Transverse colon (tissue), 4 donors: ENCODE measurements at regions not wholly inside any gene's neighbourhood (a gene's known extent, or its start where the extent isn't known, plus 50 kb on each side); places are given as distances from the start of the nearest gene placed in this dataset.

Experiments
- DNase-seq: peaks from one replicate; pipeline ENCODE4 v3.0.0-alpha.2; 2019
- H3K27ac ChIP-seq, 4 donors: fragments of 200-600 bp; sonication (generic); 2 replicates each; pipeline ENCODE4 v1.5.1; 2016 to 2018; ENCODE audit warnings: inconsistent platforms in 4 of 4
- H3K27me3 ChIP-seq: fragments of 200-600 bp; sonication (generic); 2 replicates; pipeline ENCODE4 v1.5.1; 2017; ENCODE audit warnings: inconsistent platforms
- H3K36me3 ChIP-seq, 4 donors: fragments of 200-600 bp; sonication (generic); 2 replicates each; pipeline ENCODE4 v1.5.1; 2017 to 2019; ENCODE audit warnings: inconsistent platforms in 4 of 4
- H3K4me1 ChIP-seq, 4 donors: fragments of 200-600 bp; sonication (generic); 2 replicates each; pipeline ENCODE4 v1.5.1; 2017 to 2020; ENCODE audit warnings: inconsistent platforms in 4 of 4
- H3K4me3 ChIP-seq, 4 donors: fragments of 200-600 bp; sonication (generic); 1 replicate in 1 of 4; 2 replicates in 3 of 4; pipeline versions ENCODE4 v1.5.1 to v1.6.1; 2017 to 2019; ENCODE audit warnings: inconsistent platforms in 4 of 4
- H3K9me3 ChIP-seq, 2 donors: fragments of 200-600 bp; sonication (generic); 2 replicates each; pipeline ENCODE4 v1.5.1; 2017 to 2019; ENCODE audit warnings: inconsistent platforms in 2 of 2
- EP300 ChIP-seq: sonication (generic); formaldehyde crosslinking; IDR thresholded peaks from one replicate; pipeline ENCODE4 v1.6.1; 2017; ENCODE audit warnings: antibody characterized with exemption, low read depth
- POLR2A ChIP-seq: fragments of 450-650 bp; IDR thresholded peaks from one replicate; pipeline ENCODE4 v1.6.1; 2016; ENCODE audit warnings: antibody characterized with exemption, mild to moderate bottlenecking, moderate library complexity
- POLR2AphosphoS5 ChIP-seq, 3 donors: sonication (generic); formaldehyde crosslinking; IDR thresholded peaks; one replicate each; pipeline ENCODE4 v1.6.1; 2016; ENCODE audit warnings: antibody characterized with exemption in 3 of 3
- WGBS, 2 donors: methylation state at CpG; one replicate each; pipeline ENCODE4 v1.1.5; 2018; ENCODE audit warnings: low coverage in 1 of 2; 5-methylcytosine and 5-hydroxymethylcytosine counted together
- in situ Hi-C, 4 donors: fragments of 200-750 bp; cut with MboI; loops; one replicate each; pipeline versions ENCODE4 v1.15.0 to v1.15.1; 2017; ENCODE audit warnings: low sequenced_read_pairs in 3 of 4, low pct_ligation_motif_present in 1 of 4, low pct_unique_long_range_greater_than_20kb in 1 of 4
- intact Hi-C: fragments of 100-400 bp; cut with DNase I; formaldehyde crosslinking; loops from one replicate; pipeline ENCODE4 v1.15.1; 2023; ENCODE audit warnings: low total_unique reads
- TF ChIP-seq, protein P1 (sequence below), 5 experiments: fragments of 200-600 bp in 3 of 5; fragments of 450-650 bp in 2 of 5; sonication (generic) in 3 of 5; IDR thresholded peaks; 1 replicate in 2 of 5; 2 replicates in 3 of 5; pipeline ENCODE4 v1.5.1; 2016 to 2017; ENCODE audit warnings: antibody characterized with exemption in 5 of 5, inconsistent platforms in 3 of 5, mild to moderate bottlenecking in 2 of 5, moderate library complexity in 1 of 5

- no peaks in the 10 kb centered on the region for H3K36me3 ChIP-seq
- H3K27me3 ChIP-seq = no peaks in the 10 kb centered on the region
- WGBS, 2 donors = 92 to 93% methylated on average over 5 of the region's 5 CpGs
- no peak for DNase-seq
- H3K9me3 ChIP-seq = no peaks in the 10 kb centered on the region
- no peak overlapping the region for H3K27ac ChIP-seq
- no peak overlapping the region for H3K4me3 ChIP-seq
- intact Hi-C loops = no loop called here
- no peaks in the 10 kb centered on the region for H3K4me1 ChIP-seq
- in situ Hi-C loops = no loop called here
- TF ChIP-seq, protein P1, sequence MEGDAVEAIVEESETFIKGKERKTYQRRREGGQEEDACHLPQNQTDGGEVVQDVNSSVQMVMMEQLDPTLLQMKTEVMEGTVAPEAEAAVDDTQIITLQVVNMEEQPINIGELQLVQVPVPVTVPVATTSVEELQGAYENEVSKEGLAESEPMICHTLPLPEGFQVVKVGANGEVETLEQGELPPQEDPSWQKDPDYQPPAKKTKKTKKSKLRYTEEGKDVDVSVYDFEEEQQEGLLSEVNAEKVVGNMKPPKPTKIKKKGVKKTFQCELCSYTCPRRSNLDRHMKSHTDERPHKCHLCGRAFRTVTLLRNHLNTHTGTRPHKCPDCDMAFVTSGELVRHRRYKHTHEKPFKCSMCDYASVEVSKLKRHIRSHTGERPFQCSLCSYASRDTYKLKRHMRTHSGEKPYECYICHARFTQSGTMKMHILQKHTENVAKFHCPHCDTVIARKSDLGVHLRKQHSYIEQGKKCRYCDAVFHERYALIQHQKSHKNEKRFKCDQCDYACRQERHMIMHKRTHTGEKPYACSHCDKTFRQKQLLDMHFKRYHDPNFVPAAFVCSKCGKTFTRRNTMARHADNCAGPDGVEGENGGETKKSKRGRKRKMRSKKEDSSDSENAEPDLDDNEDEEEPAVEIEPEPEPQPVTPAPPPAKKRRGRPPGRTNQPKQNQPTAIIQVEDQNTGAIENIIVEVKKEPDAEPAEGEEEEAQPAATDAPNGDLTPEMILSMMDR (IDR thresholded peaks at IDR 0.05) = no peak
- TF ChIP-seq POLR2AphosphoS5 (IDR thresholded peaks at IDR 0.05) (no peak), EP300 (no peak), POLR2A (no peak)
These were observed 83.9 kb downstream of the ZIC1 start for GRCh38 chr3:147493065-147493464.

- intact Hi-C loops = no loop called here
These were observed 84.5 kb downstream of the ZIC1 start for GRCh38 chr3:147493666-147494065.

DNA sequence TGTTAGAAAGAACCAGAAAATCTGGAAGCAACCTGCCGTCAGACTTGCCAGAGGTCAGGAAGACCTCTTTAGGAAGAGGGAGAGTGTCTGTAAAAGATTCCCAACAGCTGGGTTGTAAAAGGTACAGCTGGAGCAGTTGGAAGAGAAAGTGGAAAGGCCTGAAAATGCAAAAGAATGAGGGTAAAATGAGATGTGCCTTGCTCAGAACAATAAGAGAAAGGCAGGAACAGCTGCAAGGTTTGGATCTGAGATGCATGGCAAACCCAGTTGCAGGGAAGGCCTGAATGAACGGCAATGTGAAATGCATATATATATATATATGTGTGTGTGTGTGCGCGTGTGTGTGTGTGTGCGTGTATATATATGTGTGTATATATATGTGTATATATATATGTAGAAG lies 88.1 kb downstream of the ZIC1 start:
- no peak overlapping the region for H3K4me3 ChIP-seq
- intact Hi-C loops = no loop called here
- in situ Hi-C loops = no loop called here
- H3K4me1 ChIP-seq = no peaks in the 10 kb centered on the region
- H3K9me3 ChIP-seq = no peaks in the 10 kb centered on the region
- TF ChIP-seq EP300 = no peak
- TF ChIP-seq POLR2AphosphoS5 (IDR thresholded peaks at IDR 0.05) = no peak
- no peaks in the 10 kb centered on the region for H3K36me3 ChIP-seq
- no peaks in the 10 kb centered on the region for H3K27me3 ChIP-seq
- 72 to 79% methylated on average over 5 of the region's 5 CpGs for WGBS, 2 donors
- no peak overlapping the region for H3K27ac ChIP-seq
- DNase-seq = no peak

More at GRCh38 chr3:147493666-147494065, 84.5 kb downstream of the ZIC1 start:
- no peak overlapping the region for H3K4me3 ChIP-seq
- no peaks in the 10 kb centered on the region for H3K36me3 ChIP-seq
- no peaks in the 10 kb centered on the region for H3K4me1 ChIP-seq
- in situ Hi-C loops = no loop called here
- H3K27me3 ChIP-seq = no peaks in the 10 kb centered on the region
- WGBS, 2 donors = 75 to 90% methylated on average over 2 of the region's 2 CpGs
- no peak for TF ChIP-seq POLR2A
- no peak for TF ChIP-seq EP300
- no peak for TF ChIP-seq POLR2AphosphoS5 (IDR thresholded peaks at IDR 0.05)
- TF ChIP-seq, protein P1 (IDR thresholded peaks at IDR 0.05) = no peak
- H3K9me3 ChIP-seq = no peaks in the 10 kb centered on the region
- no peak overlapping the region for H3K27ac ChIP-seq
- no peak for DNase-seq

GRCh38 chr3:147507638-147508286 lies 98.6 kb downstream of the ZIC1 start:
- no peaks in the 10 kb centered on the region for H3K9me3 ChIP-seq
- TF ChIP-seq, protein P1 (IDR thresholded peaks at IDR 0.05) = no peak
- TF ChIP-seq EP300 = no peak
- no peak for TF ChIP-seq POLR2A
- no peak for TF ChIP-seq POLR2AphosphoS5 (IDR thresholded peaks at IDR 0.05)
- H3K27me3 ChIP-seq = no peaks in the 10 kb centered on the region
- no peaks in the 10 kb centered on the region for H3K4me1 ChIP-seq
- WGBS, 2 donors = 76 to 100% methylated on average over 2 to 3 of the region's 3 CpGs
- H3K36me3 ChIP-seq = no peaks in the 10 kb centered on the region
- no peak overlapping the region for H3K27ac ChIP-seq
- DNase-seq = no peak
- intact Hi-C loops (no loop called here), in situ Hi-C loops (no loop called here)
- no peak overlapping the region for H3K4me3 ChIP-seq

GRCh38 chr3:147509448-147509847 lies 100.3 kb downstream of the ZIC1 start:
- intact Hi-C loops = no loop called here
- H3K4me1 ChIP-seq = no peaks in the 10 kb centered on the region
- H3K9me3 ChIP-seq = no peaks in the 10 kb centered on the region
- H3K27ac ChIP-seq = no peak overlapping the region
- DNase-seq = no peak
- TF ChIP-seq EP300 (no peak), POLR2A (no peak), POLR2AphosphoS5 (IDR thresholded peaks at IDR 0.05) (no peak)
- TF ChIP-seq, protein P1 (IDR thresholded peaks at IDR 0.05) = no peak
- 75 to 77% methylated on average over 3 of the region's 3 CpGs for WGBS, 2 donors
- H3K36me3 ChIP-seq = no peaks in the 10 kb centered on the region
- H3K27me3 ChIP-seq = no peaks in the 10 kb centered on the region
- in situ Hi-C loops = no loop called here
- H3K4me3 ChIP-seq = no peak overlapping the region
